GM12891 (cell line): ENCODE measurements at regions not wholly inside any gene's neighbourhood (a gene's known extent, or its start where the extent isn't known, plus 50 kb on each side); places are given as distances from the start of the nearest gene placed in this dataset.

Source experiments
- PAX5 ChIP-seq: IDR thresholded peaks from 2 replicates; pipeline ENCODE4 v1.6.1; 2011; ENCODE audit warnings: low read length, moderate library complexity, mild to moderate bottlenecking; ENCODE audit not compliant: insufficient read depth, severe bottlenecking
- POLR2A ChIP-seq: IDR thresholded peaks from 2 replicates; pipeline ENCODE4 v1.6.1; 2011; ENCODE audit warnings: low read depth, low read length, control low read depth
- POLR2AphosphoS5 ChIP-seq: IDR thresholded peaks from 2 replicates; pipeline ENCODE4 v1.6.1; 2011; ENCODE audit warnings: low read depth, low read length, control low read depth
- POU2F2 ChIP-seq: IDR thresholded peaks from 2 replicates; pipeline ENCODE4 v1.6.1; 2011; ENCODE audit warnings: low read depth, mild to moderate bottlenecking, control low read depth, low read length, moderate library complexity
- SPI1 ChIP-seq: IDR thresholded peaks from 2 replicates; pipeline ENCODE4 v1.6.1; 2011; ENCODE audit warnings: low read depth, low read length, control low read depth
- TAF1 ChIP-seq: IDR thresholded peaks from 2 replicates; pipeline ENCODE4 v1.6.1; 2011; ENCODE audit warnings: low read depth, low read length, control low read depth

GRCh38 chr5:124642151-124642550 is 104.3 kb downstream of the ZNF608 start:
- TF ChIP-seq POLR2AphosphoS5: no peak
- no peak for TF ChIP-seq POLR2A
- no peak for TF ChIP-seq SPI1
- TF ChIP-seq TAF1: no peak
- TF ChIP-seq POU2F2: no peak
- no peak for TF ChIP-seq PAX5
